ACC112 (cell line): ENCODE measurements at regions not wholly inside any gene's neighbourhood (a gene's known extent, or its start where the extent isn't known, plus 50 kb on each side); places are given as distances from the start of the nearest gene placed in this dataset.

Source experiments
- H2AFZ ChIP-seq: fragments of 200-600 bp; sonication (generic); one replicate; pipeline ENCODE4 v1.6.0; 2017; ENCODE audit warnings: antibody characterized with exemption, low read length; ENCODE audit not compliant: unreplicated experiment
- H3K27ac ChIP-seq: fragments of 200-600 bp; sonication (generic); 2 replicates; pipeline ENCODE4 v1.5.1; 2014; ENCODE audit warnings: low read depth, mild to moderate bottlenecking, antibody characterized with exemption, low read length, moderate library complexity
- H3K27me3 ChIP-seq: fragments of 200-600 bp; sonication (generic); 2 replicates; pipeline ENCODE4 v1.6.1; 2014; ENCODE audit warnings: mild to moderate bottlenecking, antibody characterized with exemption, low read length, moderate library complexity, mixed read lengths; ENCODE audit not compliant: insufficient read depth
- H3K36me3 ChIP-seq: fragments of 200-600 bp; sonication (generic); 2 replicates; pipeline ENCODE4 v1.6.1; 2016; ENCODE audit warnings: mild to moderate bottlenecking, antibody characterized with exemption, low read length, moderate library complexity, mixed read lengths; ENCODE audit not compliant: insufficient read depth
- H3K4me1 ChIP-seq: fragments of 200-600 bp; sonication (generic); one replicate; pipeline ENCODE4 v1.6.1; 2016; ENCODE audit warnings: low read length, mixed read lengths; ENCODE audit not compliant: insufficient read depth, unreplicated experiment, control insufficient read depth
- H3K4me3 ChIP-seq: fragments of 200-600 bp; sonication (generic); 2 replicates; pipeline ENCODE4 v1.5.1; 2014; ENCODE audit warnings: mild to moderate bottlenecking, low read depth, low read length
- H3K79me2 ChIP-seq: fragments of 200-600 bp; sonication (generic); one replicate; pipeline ENCODE4 v1.6.0; 2016; ENCODE audit warnings: low read length; ENCODE audit not compliant: control insufficient read depth, unreplicated experiment, insufficient read depth

- Histone ChIP-seq H3K79me2 (peaks cover 6% of the 10 kb centered on the region), H3K36me3 (no peaks in the 10 kb centered on the region), H3K4me3 (no peak overlapping the region), H3K27me3 (no peaks in the 10 kb centered on the region), H2AFZ (no peak overlapping the region), H3K27ac (no peak overlapping the region), H3K4me1 (peaks cover 15% of the 10 kb centered on the region)
These were observed 87.9 kb upstream of the CHD2 start for GRCh38 chr15:92812271-92812670.

- H3K79me2 ChIP-seq, result no peaks in the 10 kb centered on the region
- no peaks in the 10 kb centered on the region for H3K36me3 ChIP-seq
- H2AFZ ChIP-seq, result no peak overlapping the region
- H3K4me1 ChIP-seq, result peaks cover 15% of the 10 kb centered on the region
- H3K4me3 ChIP-seq, result no peak overlapping the region
- no peaks in the 10 kb centered on the region for H3K27me3 ChIP-seq
- no peak overlapping the region for H3K27ac ChIP-seq
These were observed 86.6 kb upstream of the CHD2 start for GRCh38 chr15:92813485-92813884.

GRCh38 chr15:92817339-92817886, 82.7 kb upstream of the CHD2 start:
- Histone ChIP-seq H2AFZ (peak overlapping the region; percentile 9), H3K27ac (no peak overlapping the region), H3K27me3 (no peaks in the 10 kb centered on the region), H3K4me3 (no peak overlapping the region), H3K4me1 (peaks cover 22% of the 10 kb centered on the region), H3K36me3 (no peaks in the 10 kb centered on the region), H3K79me2 (no peaks in the 10 kb centered on the region)

GRCh38 chr15:92818651-92819277, 81.4 kb upstream of the CHD2 start:
- no peaks in the 10 kb centered on the region for H3K36me3 ChIP-seq
- peak overlapping the region; percentile 95 for H2AFZ ChIP-seq
- peaks cover 22% of the 10 kb centered on the region for H3K4me1 ChIP-seq
- no peak overlapping the region for H3K27ac ChIP-seq
- H3K27me3 ChIP-seq, result no peaks in the 10 kb centered on the region
- no peak overlapping the region for H3K4me3 ChIP-seq
- H3K79me2 ChIP-seq, result no peaks in the 10 kb centered on the region

- H2AFZ ChIP-seq, result peak overlapping the region; percentile 95
These were observed 80.6 kb upstream of the CHD2 start for GRCh38 chr15:92819278-92820235.

GRCh38 chr15:92820236-92821021, 79.7 kb upstream of the CHD2 start:
- H3K79me2 ChIP-seq, result no peaks in the 10 kb centered on the region
- H2AFZ ChIP-seq, result peak overlapping the region; percentile 98
- H3K4me3 ChIP-seq, result peak overlapping the region; percentile 66
- H3K4me1 ChIP-seq, result peaks cover 22% of the 10 kb centered on the region
- peak overlapping the region; percentile 71 for H3K27ac ChIP-seq
- no peaks in the 10 kb centered on the region for H3K27me3 ChIP-seq
- no peaks in the 10 kb centered on the region for H3K36me3 ChIP-seq

More at GRCh38 chr15:92819278-92820235, 80.6 kb upstream of the CHD2 start:
- Histone ChIP-seq H3K27me3 (no peaks in the 10 kb centered on the region), H3K79me2 (no peaks in the 10 kb centered on the region), H3K4me1 (peaks cover 22% of the 10 kb centered on the region), H3K4me3 (peak overlapping the region; percentile 66), H3K27ac (peak overlapping the region; percentile 71), H3K36me3 (no peaks in the 10 kb centered on the region)

- Histone ChIP-seq H3K36me3 (no peaks in the 10 kb centered on the region), H3K4me3 (no peak overlapping the region), H3K4me1 (peaks cover 22% of the 10 kb centered on the region), H3K27ac (no peak overlapping the region), H2AFZ (no peak overlapping the region), H3K79me2 (no peaks in the 10 kb centered on the region), H3K27me3 (no peaks in the 10 kb centered on the region)
These were observed 78.5 kb upstream of the CHD2 start for GRCh38 chr15:92821491-92822116.

GRCh38 chr15:92822216-92823144, 77.6 kb upstream of the CHD2 start:
- Histone ChIP-seq H3K4me1 (peaks cover 22% of the 10 kb centered on the region), H3K27me3 (no peaks in the 10 kb centered on the region), H3K27ac (no peak overlapping the region), H2AFZ (peak overlapping the region; percentile 29), H3K36me3 (no peaks in the 10 kb centered on the region), H3K4me3 (no peak overlapping the region), H3K79me2 (no peaks in the 10 kb centered on the region)

- Histone ChIP-seq H3K4me3 (no peak overlapping the region), H3K27me3 (no peaks in the 10 kb centered on the region), H3K27ac (no peak overlapping the region), H3K36me3 (no peaks in the 10 kb centered on the region), H3K79me2 (no peaks in the 10 kb centered on the region), H3K4me1 (peaks cover 10% of the 10 kb centered on the region), H2AFZ (no peak overlapping the region)
These were observed 74.1 kb upstream of the CHD2 start for GRCh38 chr15:92825985-92826384.
